Neuron (in vitro differentiated cells): ENCODE measurements at regions not wholly inside any gene's neighbourhood (a gene's known extent, or its start where the extent isn't known, plus 50 kb on each side); places are given as distances from the start of the nearest gene placed in this dataset.
"Not testable (repeated sequence)": the region's sequence is repeated elsewhere in the genome, so short reads cannot be mapped to it uniquely, and the experiment has no call there.

ENCODE experiments used
- H2AFZ ChIP-seq: one replicate; pipeline ENCODE4 v1.6.1; 2013; ENCODE audit warnings: low read depth, mild to moderate bottlenecking, inconsistent platforms, low read length, moderate library complexity
- H3K27me3 ChIP-seq: one replicate; pipeline ENCODE4 v1.6.1; 2013; ENCODE audit warnings: low read length; ENCODE audit not compliant: insufficient read depth
- H3K36me3 ChIP-seq: one replicate; pipeline ENCODE4 v1.6.1; 2013; ENCODE audit warnings: low read length; ENCODE audit not compliant: insufficient read depth
- H3K4me1 ChIP-seq: one replicate; pipeline ENCODE4 v1.6.1; 2013; ENCODE audit warnings: low read length; ENCODE audit not compliant: insufficient read depth
- H3K4me3 ChIP-seq: 2 replicates; pipeline ENCODE4 v1.5.1; 2013; ENCODE audit warnings: mild to moderate bottlenecking, low read length, moderate library complexity
- H3K9me3 ChIP-seq: one replicate; pipeline ENCODE4 v1.6.1; 2013; ENCODE audit warnings: low read length

DNA sequence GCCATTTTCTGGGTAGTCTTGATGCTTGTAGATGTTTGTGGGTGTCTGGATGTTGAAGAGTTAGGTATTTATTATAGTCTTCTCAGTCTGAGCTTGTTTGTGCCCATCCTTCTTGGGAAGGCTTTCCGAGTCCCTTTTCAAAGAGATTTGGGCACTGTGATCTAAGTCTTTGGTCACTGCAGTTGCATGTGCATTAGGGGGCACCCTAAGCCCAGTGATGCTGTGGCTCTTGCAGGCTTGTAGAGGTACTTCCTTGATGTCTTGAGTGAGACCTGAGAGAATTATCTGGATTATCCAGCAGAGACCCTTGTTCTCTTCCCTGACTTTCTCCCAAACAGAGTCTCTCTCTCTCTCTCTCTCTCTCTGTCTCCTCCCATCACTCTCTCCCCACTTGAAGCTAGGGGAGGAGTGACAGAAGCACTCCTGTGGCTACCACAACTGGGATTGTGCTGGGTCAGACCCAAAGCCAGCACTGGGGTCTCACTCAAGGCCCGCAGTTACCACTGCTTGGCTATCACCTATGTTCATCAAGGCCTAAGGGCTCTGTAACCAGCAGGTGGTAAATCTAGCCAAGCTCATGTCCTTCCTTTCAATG, 68.5 kb downstream of the TMCO5A start:
- Histone ChIP-seq H3K36me3 (no peaks in the 10 kb centered on the region), H2AFZ (no peak overlapping the region), H3K4me1 (no peaks in the 10 kb centered on the region), H3K9me3 (peaks cover 2% of the 10 kb centered on the region), H3K27me3 (no peaks in the 10 kb centered on the region), H3K4me3 (no peak overlapping the region)

DNA sequence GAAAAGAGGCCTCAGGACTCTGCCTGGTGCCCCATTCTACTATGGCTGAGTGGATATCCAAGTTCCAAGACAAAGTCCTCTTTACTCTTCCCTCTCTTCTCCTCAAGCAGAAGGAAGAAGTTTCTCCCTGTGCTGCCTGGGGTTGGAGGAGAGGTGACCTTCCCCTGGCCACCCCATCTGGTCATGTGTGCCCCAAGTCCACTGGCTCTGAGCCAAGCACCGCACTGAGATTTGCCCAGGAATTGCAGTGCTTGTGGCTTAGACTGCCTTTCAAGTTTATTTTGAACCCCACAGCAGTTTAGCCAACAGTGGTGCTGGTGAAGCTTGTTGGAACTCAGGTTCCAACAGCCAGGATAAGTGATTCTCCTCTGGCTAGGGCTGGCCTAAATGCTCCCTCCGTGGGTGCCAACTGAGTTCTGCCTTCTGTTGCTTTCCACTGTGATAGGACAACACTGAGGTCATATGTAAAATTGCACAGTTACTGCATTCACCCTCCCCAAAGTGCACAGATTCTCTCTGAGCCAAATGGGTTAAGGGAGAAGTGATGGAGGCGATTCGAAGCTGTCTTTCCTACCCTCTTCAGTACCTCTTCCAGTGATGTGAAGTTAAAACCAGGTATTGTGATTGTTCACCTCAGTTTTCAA, 69.9 kb downstream of the TMCO5A start:
- Histone ChIP-seq H3K36me3 (no peaks in the 10 kb centered on the region), H3K4me3 (no peak overlapping the region), H3K4me1 (no peaks in the 10 kb centered on the region)

DNA sequence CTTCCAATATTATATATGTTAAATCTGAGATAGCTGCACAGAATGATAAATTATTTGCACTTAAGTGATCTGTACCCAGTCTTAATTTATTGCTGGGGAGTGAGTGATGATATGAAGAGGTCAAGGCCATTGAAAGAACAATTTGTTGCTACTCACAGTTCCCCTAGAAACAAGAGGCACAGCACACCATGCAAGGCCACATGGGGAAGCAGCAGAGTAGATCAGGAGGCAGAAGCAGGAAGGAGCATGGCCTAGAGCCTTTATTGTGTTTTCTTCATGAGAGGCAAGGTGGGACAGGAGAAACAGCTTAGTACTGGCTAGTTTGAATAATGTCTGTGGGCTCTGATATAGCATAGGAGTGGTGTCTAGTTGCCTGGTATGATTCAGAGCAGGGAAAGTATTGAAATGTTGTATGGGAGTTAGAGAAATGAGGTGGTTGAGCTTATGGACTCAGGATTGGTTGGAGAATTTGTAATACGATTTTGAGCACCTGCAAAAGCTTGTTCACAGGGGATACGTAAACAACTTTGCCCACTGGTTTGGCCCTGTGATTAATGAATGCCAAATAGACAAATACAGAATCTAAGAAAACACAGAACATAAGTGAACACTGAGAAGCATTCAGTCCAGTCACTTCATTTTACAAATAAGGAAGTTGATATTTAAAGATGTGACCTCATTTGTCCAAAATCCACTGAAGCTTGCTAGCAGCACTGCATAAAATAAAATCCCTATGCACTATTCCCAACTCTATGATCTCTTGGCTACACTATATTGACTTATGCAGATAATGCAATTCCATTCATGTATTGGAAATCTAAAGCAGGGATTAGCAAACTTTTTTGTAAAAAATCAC, 71.7 kb downstream of the TMCO5A start:
- no peaks in the 10 kb centered on the region for H3K4me1 ChIP-seq
- no peak overlapping the region for H3K4me3 ChIP-seq
- no peaks in the 10 kb centered on the region for H3K36me3 ChIP-seq
- peaks cover 2% of the 10 kb centered on the region for H3K9me3 ChIP-seq
- no peak overlapping the region for H2AFZ ChIP-seq
- H3K27me3 ChIP-seq: no peaks in the 10 kb centered on the region

More for the DNA sequence above, 69.9 kb downstream of the TMCO5A start:
- peaks cover 2% of the 10 kb centered on the region for H3K9me3 ChIP-seq
- H3K27me3 ChIP-seq: no peaks in the 10 kb centered on the region
- no peak overlapping the region for H2AFZ ChIP-seq

DNA sequence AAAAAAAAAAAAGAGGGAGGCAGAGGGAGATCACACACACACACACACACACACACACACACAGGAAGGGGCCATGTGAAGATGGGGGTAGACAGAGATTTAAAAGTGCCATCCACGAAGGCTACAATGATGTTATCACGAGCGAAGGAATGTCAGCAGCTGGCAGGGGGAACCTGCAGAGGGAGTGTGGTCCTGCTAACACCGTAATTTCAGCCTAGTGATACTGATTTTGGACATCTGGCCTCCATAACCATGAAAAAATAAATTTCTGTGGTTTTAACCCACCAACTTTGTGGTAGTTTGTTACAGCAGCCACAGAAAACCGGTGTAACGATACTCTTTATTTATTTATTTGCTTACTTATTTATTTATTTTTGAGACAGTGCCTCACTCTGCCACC, 76.0 kb downstream of the TMCO5A start:
- no peaks in the 10 kb centered on the region for H3K36me3 ChIP-seq
- no peaks in the 10 kb centered on the region for H3K27me3 ChIP-seq
- no peak overlapping the region for H2AFZ ChIP-seq
- H3K4me1 ChIP-seq: peaks cover 3% of the 10 kb centered on the region
- no peaks in the 10 kb centered on the region for H3K9me3 ChIP-seq
- H3K4me3 ChIP-seq: no peak overlapping the region

DNA sequence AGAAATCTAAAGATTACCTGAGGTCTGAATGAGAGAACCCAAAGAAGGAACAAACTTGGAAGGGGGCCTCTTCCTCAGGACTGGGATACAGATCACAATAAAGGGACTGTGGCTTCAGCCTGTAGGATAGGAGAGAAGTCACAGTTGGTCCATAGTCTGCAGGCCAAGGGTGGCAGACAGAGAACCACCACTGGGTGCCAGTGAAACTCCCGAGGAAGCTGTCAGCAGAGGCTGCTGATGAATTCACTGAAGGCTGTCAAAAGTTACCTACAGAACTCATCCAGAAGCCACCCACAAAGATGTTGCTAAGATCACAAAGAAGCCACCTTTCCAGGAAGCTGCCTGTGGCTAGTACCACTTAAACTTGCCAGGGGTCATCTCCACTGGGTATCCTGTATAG, 78.5 kb downstream of the TMCO5A start:
- no peak overlapping the region for H3K4me3 ChIP-seq
- no peaks in the 10 kb centered on the region for H3K9me3 ChIP-seq
- no peaks in the 10 kb centered on the region for H3K27me3 ChIP-seq
- no peak overlapping the region for H2AFZ ChIP-seq
- no peaks in the 10 kb centered on the region for H3K36me3 ChIP-seq
- H3K4me1 ChIP-seq: peaks cover 3% of the 10 kb centered on the region

DNA sequence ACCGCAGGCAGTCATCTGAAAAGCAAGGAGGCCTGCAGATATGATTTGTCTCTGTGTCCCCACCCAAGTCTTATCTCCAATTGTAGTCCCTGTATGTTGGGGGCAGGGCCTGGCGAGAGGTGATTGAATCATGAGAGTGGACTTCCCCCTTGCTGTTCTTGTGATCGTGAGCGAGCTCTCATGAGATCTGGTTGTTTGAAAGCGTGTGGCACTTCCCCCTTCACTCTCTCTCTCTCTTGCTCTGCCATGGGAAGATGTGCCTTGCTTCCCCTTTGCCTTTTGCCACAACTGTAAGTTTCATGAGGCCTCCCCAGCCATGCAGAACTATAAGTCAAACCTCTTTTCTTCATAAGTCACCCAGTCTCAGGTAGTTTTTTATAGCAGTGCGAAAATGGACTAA, 83.3 kb downstream of the TMCO5A start:
- H2AFZ ChIP-seq: no peak overlapping the region
- peaks cover 3% of the 10 kb centered on the region for H3K4me1 ChIP-seq
- no peaks in the 10 kb centered on the region for H3K36me3 ChIP-seq
- H3K27me3 ChIP-seq: no peaks in the 10 kb centered on the region
- H3K9me3 ChIP-seq: no peaks in the 10 kb centered on the region
- no peak overlapping the region for H3K4me3 ChIP-seq

DNA sequence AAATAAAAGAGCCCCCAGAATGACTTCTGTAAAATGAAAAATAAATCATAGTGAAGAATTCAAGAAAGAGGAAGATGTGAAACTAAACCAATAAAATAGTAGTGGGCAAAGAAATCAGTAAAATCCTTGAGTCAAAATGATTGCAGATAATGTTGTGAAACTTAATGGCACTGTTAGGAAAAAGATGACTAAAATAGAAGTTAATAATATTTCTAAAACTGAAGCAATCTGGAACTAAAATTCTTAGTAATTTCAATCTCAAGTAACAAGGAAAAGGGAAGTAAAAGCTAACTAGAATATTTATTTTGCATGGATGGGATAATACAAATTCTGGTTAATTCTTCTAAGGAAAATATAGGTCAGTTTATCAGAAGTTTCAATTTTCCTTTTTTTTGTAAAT, 84.6 kb downstream of the TMCO5A start:
- no peak overlapping the region for H2AFZ ChIP-seq
- no peak overlapping the region for H3K4me3 ChIP-seq
- H3K9me3 ChIP-seq: no peaks in the 10 kb centered on the region
- no peaks in the 10 kb centered on the region for H3K4me1 ChIP-seq
- no peaks in the 10 kb centered on the region for H3K36me3 ChIP-seq
- no peaks in the 10 kb centered on the region for H3K27me3 ChIP-seq

DNA sequence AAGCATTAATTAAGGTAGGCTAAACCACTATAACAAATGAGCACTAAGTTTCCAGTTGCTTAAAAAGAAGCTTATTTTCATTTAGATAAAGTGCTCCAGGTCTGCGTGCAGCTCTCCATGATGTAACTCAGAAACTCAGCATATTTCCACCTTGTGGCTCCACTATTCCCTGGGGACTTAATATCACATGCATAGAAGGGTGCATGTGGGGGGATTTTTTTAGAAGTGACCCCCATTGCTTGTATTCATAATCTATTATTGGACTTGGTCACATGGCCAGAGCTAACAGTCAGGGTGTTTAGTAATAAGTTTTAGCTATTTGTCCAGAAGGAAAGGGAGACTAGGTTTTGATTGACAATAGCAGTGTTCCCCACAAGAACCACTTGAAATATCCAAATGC, 86.8 kb downstream of the TMCO5A start:
- Histone ChIP-seq H3K36me3 (no peaks in the 10 kb centered on the region), H3K4me3 (no peak overlapping the region), H3K9me3 (no peaks in the 10 kb centered on the region), H3K27me3 (no peaks in the 10 kb centered on the region), H3K4me1 (no peaks in the 10 kb centered on the region), H2AFZ (no peak overlapping the region)

DNA sequence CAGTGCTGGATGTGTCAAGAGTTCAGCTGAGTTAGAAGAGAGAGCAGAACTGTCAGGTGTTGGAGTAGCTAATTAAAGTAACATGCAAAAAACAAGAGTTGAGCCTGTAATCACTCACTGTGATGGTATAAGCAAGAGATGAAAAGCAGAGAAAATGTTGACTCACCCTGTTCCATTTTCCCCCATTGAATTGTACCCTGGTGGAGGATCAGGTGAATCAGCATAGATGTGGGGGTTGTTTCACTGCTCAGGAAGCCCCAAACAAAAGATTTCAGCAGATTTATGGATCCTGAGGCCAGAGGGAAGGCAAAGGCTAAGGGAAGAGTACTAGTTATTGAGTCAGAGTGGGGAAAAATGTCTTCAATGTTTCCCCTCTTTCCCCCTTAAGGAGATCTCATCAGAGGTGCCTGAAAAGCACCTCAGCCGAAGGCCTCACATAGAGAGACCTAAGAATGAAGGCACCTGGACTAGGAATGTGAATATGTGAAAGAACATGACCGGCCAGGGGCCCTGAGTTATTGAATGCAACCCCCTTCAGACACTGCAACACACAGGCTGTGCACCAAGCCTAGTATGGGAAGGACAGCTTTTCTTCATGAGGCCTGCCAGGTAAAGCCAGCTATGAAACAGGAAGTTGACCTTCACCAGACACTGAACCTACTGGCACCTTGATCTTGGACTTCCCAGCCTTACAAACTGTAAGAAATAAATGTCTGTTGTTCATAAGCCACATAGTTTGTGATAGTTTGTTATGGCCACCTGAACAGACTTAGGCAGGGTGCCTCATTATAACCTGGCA, 90.1 kb downstream of the TMCO5A start:
- no peak overlapping the region for H3K4me3 ChIP-seq
- H3K27me3 ChIP-seq: no peaks in the 10 kb centered on the region
- no peaks in the 10 kb centered on the region for H3K36me3 ChIP-seq
- no peaks in the 10 kb centered on the region for H3K9me3 ChIP-seq
- H2AFZ ChIP-seq: no peak overlapping the region
- H3K4me1 ChIP-seq: no peaks in the 10 kb centered on the region

DNA sequence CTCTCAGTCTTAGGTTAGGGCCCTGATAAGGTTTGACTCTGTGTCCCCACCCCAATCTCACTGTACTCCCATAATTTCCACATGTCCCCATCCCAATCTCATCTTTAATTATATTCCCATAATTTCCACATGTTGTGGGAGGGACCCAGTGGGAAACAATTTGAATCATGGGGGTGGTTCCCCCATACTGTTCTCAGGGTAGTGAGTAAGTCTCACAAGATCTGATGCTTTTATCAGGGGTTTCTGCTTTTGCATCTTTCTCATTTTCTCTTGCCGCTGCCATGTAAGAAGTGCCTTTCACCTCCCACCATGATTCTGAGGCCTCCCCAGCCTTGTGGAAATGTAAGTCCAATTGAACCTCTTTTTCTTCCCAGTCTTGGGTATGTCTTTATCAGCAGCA, 91.2 kb downstream of the TMCO5A start:
- not testable (repeated sequence) for H3K4me1 ChIP-seq, H3K9me3 ChIP-seq, H3K36me3 ChIP-seq, H2AFZ ChIP-seq, H3K4me3 ChIP-seq, H3K27me3 ChIP-seq

DNA sequence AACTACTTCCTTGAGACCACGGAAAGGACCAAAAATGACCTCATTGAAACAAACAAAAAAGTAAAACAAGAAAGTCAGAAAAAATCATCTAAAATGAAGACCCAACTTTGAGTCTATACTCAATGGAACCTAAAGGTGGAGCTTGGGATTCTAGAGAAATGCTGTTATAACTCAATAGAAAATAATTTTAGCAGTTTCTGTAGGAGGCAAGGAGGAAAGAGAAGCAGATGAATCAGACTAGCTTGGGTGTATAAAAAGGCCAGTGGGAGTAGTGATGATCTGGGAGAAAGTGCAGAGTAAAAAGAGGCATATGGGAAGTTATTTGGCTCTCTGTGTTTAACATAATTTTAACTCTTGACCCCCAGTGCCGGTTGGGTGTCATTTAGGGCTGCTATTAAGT, 94.4 kb downstream of the TMCO5A start:
- Histone ChIP-seq H3K4me1 (no peaks in the 10 kb centered on the region), H2AFZ (no peak overlapping the region), H3K4me3 (no peak overlapping the region), H3K27me3 (no peaks in the 10 kb centered on the region), H3K9me3 (no peaks in the 10 kb centered on the region), H3K36me3 (no peaks in the 10 kb centered on the region)

DNA sequence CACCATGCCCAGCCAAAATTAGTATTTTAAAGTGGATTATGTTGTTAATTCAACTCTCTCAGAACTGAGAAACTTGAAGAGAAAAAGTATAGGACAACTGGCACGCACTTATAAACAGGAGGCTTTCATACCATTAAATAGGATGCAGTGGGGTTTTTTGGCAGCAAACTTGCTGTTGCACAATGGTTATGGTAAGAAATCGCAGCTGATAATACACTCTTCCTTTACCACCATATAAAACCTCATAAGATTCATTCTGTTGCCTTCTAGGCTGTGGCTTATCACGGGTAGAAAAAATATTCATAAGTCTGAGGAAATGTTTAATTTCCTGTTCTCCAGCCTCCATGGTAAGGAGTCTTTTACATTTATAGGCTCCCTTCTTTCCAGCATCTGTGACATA, 95.3 kb downstream of the TMCO5A start:
- no peaks in the 10 kb centered on the region for H3K27me3 ChIP-seq
- no peaks in the 10 kb centered on the region for H3K9me3 ChIP-seq
- H3K4me1 ChIP-seq: no peaks in the 10 kb centered on the region
- H3K4me3 ChIP-seq: no peak overlapping the region
- no peaks in the 10 kb centered on the region for H3K36me3 ChIP-seq
- H2AFZ ChIP-seq: no peak overlapping the region

DNA sequence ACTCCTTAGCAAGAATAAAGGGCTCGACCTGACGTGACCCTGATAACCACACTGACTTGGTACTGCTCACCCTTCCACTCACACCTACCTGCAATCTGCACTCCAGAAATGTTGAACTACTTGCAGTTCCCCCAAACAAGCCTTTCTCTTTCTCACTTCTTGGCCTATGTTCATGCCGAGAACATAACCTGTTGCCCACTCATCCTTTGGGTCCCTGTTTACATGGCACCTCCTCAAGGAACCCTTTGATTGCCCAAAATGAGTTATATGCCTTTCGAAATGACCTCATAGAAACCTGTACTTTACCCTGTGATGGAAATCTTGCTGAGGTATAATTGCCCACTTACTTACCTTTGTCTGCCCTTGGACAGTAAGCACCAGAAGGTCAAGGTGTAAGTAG, 96.2 kb downstream of the TMCO5A start:
- no peaks in the 10 kb centered on the region for H3K27me3 ChIP-seq
- H3K4me3 ChIP-seq: no peak overlapping the region
- no peaks in the 10 kb centered on the region for H3K4me1 ChIP-seq
- no peak overlapping the region for H2AFZ ChIP-seq
- H3K9me3 ChIP-seq: no peaks in the 10 kb centered on the region
- H3K36me3 ChIP-seq: no peaks in the 10 kb centered on the region
